IMR-90 (cell line): ENCODE measurements at regions not wholly inside any gene's neighbourhood (a gene's known extent, or its start where the extent isn't known, plus 50 kb on each side); places are given as distances from the start of the nearest gene placed in this dataset.

ENCODE experiments used
- ATAC-seq: fragments of 200-7000 bp; cut with Tn5 transposase; 2 replicates; pipeline ENCODE4 v1.9.1; 2020; ENCODE audit warnings: low read depth, mild to moderate bottlenecking, moderate library complexity
- BruUV-seq: library from RNA; stranded (reverse); fragments of 400-500 nt; replicated peaks from 2 replicates; lab custom pipeline; 2021; lab: Mats Ljungman, UMichigan
- CTCF ChIA-PET: fragments of 300-600 bp; formaldehyde crosslinking; extraction: SDS; loops from one replicate; lab custom pipeline; 2021; ENCODE audit warnings: antibody characterized with exemption; lab: Yijun Ruan, JAX
- POLR2A ChIA-PET: fragments of 300-600 bp; sonication (Branson Sonifier 250); formaldehyde crosslinking; loops from one replicate; lab custom pipeline; 2022; ENCODE audit warnings: antibody characterized with exemption; ENCODE audit not compliant: unreplicated experiment; lab: Charles Lee
- DNase-seq: peaks from one replicate; pipeline ENCODE4 v3.0.0; 2013
- H2AFZ ChIP-seq: replicated peaks from 2 replicates; pipeline ENCODE3; 2013; ENCODE audit warnings: low read length, mild to moderate bottlenecking; ENCODE audit not compliant: poor library complexity
- H2AK5ac ChIP-seq: 2 replicates; pipeline ENCODE4 v1.6.1; 2013; ENCODE audit warnings: low read depth, low read length, inconsistent platforms
- H2AK9ac ChIP-seq: replicated peaks from 2 replicates; pipeline ENCODE3; 2013; ENCODE audit warnings: mild to moderate bottlenecking, low read depth, low read length, moderate library complexity; ENCODE audit not compliant: poor library complexity
- H2BK120ac ChIP-seq: 2 replicates; pipeline ENCODE4 v1.6.1; 2013; ENCODE audit warnings: low read depth, low read length, inconsistent platforms
- H2BK15ac ChIP-seq: 3 replicates; pipeline ENCODE4 v1.6.1; 2013; ENCODE audit warnings: low read depth, low read length, inconsistent platforms
- H2BK20ac ChIP-seq: 2 replicates; pipeline ENCODE4 v1.6.1; 2013; ENCODE audit warnings: low read depth, mild to moderate bottlenecking, inconsistent platforms, low read length, moderate library complexity
- H2BK5ac ChIP-seq: 2 replicates; pipeline ENCODE4 v1.6.1; 2013; ENCODE audit warnings: mild to moderate bottlenecking, low read depth, low read length, inconsistent platforms; ENCODE audit not compliant: poor library complexity, severe bottlenecking
- H3K14ac ChIP-seq: replicated peaks from 2 replicates; pipeline ENCODE4 v1.6.1; 2013; ENCODE audit warnings: low read depth, low read length, inconsistent platforms
- H3K18ac ChIP-seq: 2 replicates; pipeline ENCODE4 v1.6.1; 2013; ENCODE audit warnings: low read depth, low read length, control low read depth
- H3K23ac ChIP-seq: 2 replicates; pipeline ENCODE4 v1.6.1; 2013; ENCODE audit warnings: low read depth, low read length, inconsistent platforms
- H3K27ac ChIP-seq: 2 replicates; pipeline ENCODE4 v1.5.1; 2013; ENCODE audit warnings: mild to moderate bottlenecking, control low read depth, low read length; ENCODE audit not compliant: insufficient read depth
- H3K27me3 ChIP-seq: 2 replicates; pipeline ENCODE4 v1.6.1; 2013; ENCODE audit warnings: low read length; ENCODE audit not compliant: control insufficient read depth, insufficient read depth
- H3K36me3 ChIP-seq: 2 replicates; pipeline ENCODE4 v1.6.1; 2013; ENCODE audit warnings: low read length, mixed read lengths; ENCODE audit not compliant: control insufficient read depth, insufficient read depth
- H3K4ac ChIP-seq: 2 replicates; pipeline ENCODE4 v1.6.1; 2013; ENCODE audit warnings: low read depth, low read length, inconsistent platforms
- H3K4me1 ChIP-seq: 2 replicates; pipeline ENCODE4 v1.6.1; 2013; ENCODE audit warnings: low read length, mixed read lengths; ENCODE audit not compliant: control insufficient read depth, insufficient read depth
- H3K4me2 ChIP-seq: 2 replicates; pipeline ENCODE4 v1.6.1; 2013; ENCODE audit warnings: low read depth, mild to moderate bottlenecking, control low read depth, low read length, moderate library complexity
- H3K4me3 ChIP-seq: 2 replicates; pipeline ENCODE4 v1.5.1; 2013; ENCODE audit warnings: low read depth, mild to moderate bottlenecking, control low read depth, low read length, moderate library complexity; ENCODE audit not compliant: insufficient read depth
- H3K56ac ChIP-seq: 2 replicates; pipeline ENCODE4 v1.6.1; 2013; ENCODE audit warnings: low read length, inconsistent platforms; ENCODE audit not compliant: insufficient read depth; ENCODE audit errors: extremely low read depth
- H3K79me1 ChIP-seq, 2 experiments: 2 replicates each; pipeline ENCODE4 v1.6.1; 2013; ENCODE audit warnings: low read length in 2 of 2, inconsistent platforms in 1 of 2, low read depth in 1 of 2
- H3K9ac ChIP-seq: 2 replicates; pipeline ENCODE4 v1.6.1; 2013; ENCODE audit warnings: low read depth, low read length, control low read depth
- H3K9me1 ChIP-seq: 2 replicates; pipeline ENCODE4 v1.6.1; 2013; ENCODE audit warnings: low read length, inconsistent platforms; ENCODE audit not compliant: insufficient read depth
- H3K9me3 ChIP-seq: 2 replicates; pipeline ENCODE4 v1.6.1; 2013; ENCODE audit warnings: low read length; ENCODE audit not compliant: control insufficient read depth, insufficient read depth
- H4K20me1 ChIP-seq: 2 replicates; pipeline ENCODE4 v1.6.1; 2013; ENCODE audit warnings: low read length, inconsistent platforms; ENCODE audit not compliant: insufficient read depth
- H4K5ac ChIP-seq: 2 replicates; pipeline ENCODE4 v1.6.1; 2013; ENCODE audit warnings: mild to moderate bottlenecking, low read depth, low read length, control low read depth
- H4K8ac ChIP-seq, 2 experiments: 2 replicates each; pipeline ENCODE4 v1.6.1; 2013; ENCODE audit warnings: low read depth in 2 of 2, low read length in 2 of 2, control low read depth in 1 of 2, inconsistent platforms in 1 of 2
- H4K91ac ChIP-seq: 2 replicates; pipeline ENCODE4 v1.6.1; 2013; ENCODE audit warnings: low read depth, low read length, inconsistent platforms; ENCODE audit not compliant: insufficient read depth
- CEBPB ChIP-seq: IDR thresholded peaks from 2 replicates; pipeline ENCODE4 v1.6.1; 2012; ENCODE audit warnings: low read depth, low read length, improper control_type of control experiment
- ELK1 ChIP-seq: fragments of 150-350 bp; IDR thresholded peaks from 2 replicates; pipeline ENCODE4 v1.6.1; 2016; ENCODE audit warnings: low read depth, mild to moderate bottlenecking, low read length, moderate library complexity, borderline replicate concordance
- NFE2L2 ChIP-seq: fragments of 150-350 bp; IDR thresholded peaks from 2 replicates; pipeline ENCODE4 v1.6.1; 2016; ENCODE audit warnings: low read depth, mild to moderate bottlenecking, low read length
- SMC3 ChIP-seq: fragments of 150-350 bp; IDR thresholded peaks from 2 replicates; pipeline ENCODE4 v1.6.1; 2016; ENCODE audit warnings: low read depth, mild to moderate bottlenecking, antibody characterized with exemption, low read length, moderate library complexity
- dilution Hi-C: fragments of 300-500 bp; cut with HindIII; formaldehyde crosslinking; loops from one replicate; pipeline ENCODE4 v1.14.3; 2018; ENCODE audit warnings: low sequenced_read_pairs; ENCODE audit not compliant: unreplicated experiment
- in situ Hi-C: fragments of 300-500 bp; cut with MboI; formaldehyde crosslinking; loops from 3 replicates; pipeline ENCODE4 v1.14.3; 2019; ENCODE audit warnings: low sequenced_read_pairs, inconsistent platforms, mixed read lengths
- intact Hi-C: fragments of 100-400 bp; cut with micrococcal nuclease; formaldehyde crosslinking; loops from 2 replicates; pipeline ENCODE4 v1.10.0; 2022

DNA sequence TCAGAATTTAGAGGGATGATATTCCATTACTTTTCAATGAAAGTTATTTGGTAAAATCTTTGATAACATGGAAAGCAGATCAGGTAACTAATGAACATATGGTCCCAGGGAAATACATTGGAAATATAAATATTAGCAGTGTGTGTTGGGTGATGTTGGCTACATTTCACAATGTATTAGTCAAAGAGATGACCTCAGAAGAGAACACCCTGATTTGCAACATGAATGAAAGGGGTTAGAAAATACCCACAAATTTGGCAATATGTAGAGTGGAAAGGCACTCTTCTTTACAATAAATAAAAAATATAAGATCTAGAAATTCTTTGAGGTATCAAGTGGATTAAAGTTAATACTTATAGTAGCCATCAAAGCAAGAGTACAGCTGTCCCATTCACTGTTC, 606.7 kb downstream of the PSAT1 start:
- H3K4me1 ChIP-seq: peaks cover 6% of the 10 kb centered on the region; the same call in 1 of the 2 replicates
- H3K9ac ChIP-seq: no peak overlapping the region
- no peak overlapping the region for H3K27ac ChIP-seq
- H3K4me2 ChIP-seq: no peak overlapping the region
- intact Hi-C loops (no loop called here), dilution Hi-C loops (no loop called here), in situ Hi-C loops (no loop called here)
- H3K18ac ChIP-seq: no peak overlapping the region; the same call in 1 of the 2 replicates
- H3K79me1 ChIP-seq: no peaks in the 10 kb centered on the region
- H3K14ac ChIP-seq: no peak overlapping the region
- no TSS peak for BruUV-seq
- TF ChIP-seq SMC3: no peak
- no peak for TF ChIP-seq ELK1
- TF ChIP-seq NFE2L2: no peak
- peak; percentile 72 for TF ChIP-seq CEBPB
- CTCF ChIA-PET: no interaction called here
- no peak overlapping the region for H3K4me3 ChIP-seq
- H4K91ac ChIP-seq: no peak overlapping the region
- H4K20me1 ChIP-seq: no peaks in the 10 kb centered on the region
- H3K9me3 ChIP-seq: peaks cover under 1% of the 10 kb centered on the region
- H3K27me3 ChIP-seq: no peaks in the 10 kb centered on the region
- H2BK5ac ChIP-seq: no peak overlapping the region
- H2BK15ac ChIP-seq: peak overlapping the region; percentile 42; the same call in 1 of the 3 replicates
- H2AFZ ChIP-seq: no peak overlapping the region
- ATAC-seq (no peak), DNase-seq (peak; percentile 62)
- POLR2A ChIA-PET: no interaction called here
- H2BK120ac ChIP-seq: no peak overlapping the region
- no peak overlapping the region for H4K5ac ChIP-seq
- H3K56ac ChIP-seq: no peak overlapping the region
- no peak overlapping the region for H3K23ac ChIP-seq
- no peaks in the 10 kb centered on the region for H3K9me1 ChIP-seq
- H3K4ac ChIP-seq: no peak overlapping the region
- no peak overlapping the region for H2AK5ac ChIP-seq
- no peak overlapping the region for H4K8ac ChIP-seq
- H2BK20ac ChIP-seq: 0 out of 2 replicates have a peak overlapping the region, but pooled peaks have one; percentile 2
- H3K36me3 ChIP-seq: no peaks in the 10 kb centered on the region
- H2AK9ac ChIP-seq: no peak overlapping the region
